ENCODE measurements at regions not wholly inside any gene's neighbourhood (a gene's known extent, or its start where the extent isn't known, plus 50 kb on each side); places are given as distances from the start of the nearest gene placed in this dataset.

GRCh38 chr2:29974086-29974485 is 52.7 kb upstream of the ALK start:
- DNase-seq = no peak

- DNase-seq = no peak
Measured at GRCh38 chr2:29977284-29977683, 55.9 kb upstream of the ALK start.

- DNase-seq = no peak
Measured at GRCh38 chr2:29981402-29981801, 60.0 kb upstream of the ALK start.

- no peak for DNase-seq
Measured at GRCh38 chr2:29983308-29983707, 61.9 kb upstream of the ALK start.

- no peak for DNase-seq
Measured at GRCh38 chr2:29987146-29987545, 65.8 kb upstream of the ALK start.

- peak; percentile 63 for DNase-seq
Measured at GRCh38 chr2:29990129-29990528, 68.7 kb upstream of the ALK start.

GRCh38 chr2:29991086-29991485 is 69.7 kb upstream of the ALK start:
- no peak for DNase-seq

- no peak for DNase-seq
Measured at GRCh38 chr2:29995241-29995640, 73.9 kb upstream of the ALK start.

- DNase-seq = no peak
Measured at GRCh38 chr2:30003128-30003527, 81.7 kb upstream of the ALK start.

- no peak for DNase-seq
Measured at GRCh38 chr2:30022444-30023071, 101.2 kb upstream of the ALK start.

GRCh38 chr2:30024281-30024680 is 102.9 kb upstream of the ALK start:
- no peak for DNase-seq

GRCh38 chr2:30026091-30027055 is 105.0 kb upstream of the ALK start:
- DNase-seq = peak; percentile 43

GRCh38 chr2:30029804-30030203 is 108.4 kb upstream of the ALK start:
- DNase-seq = no peak

- DNase-seq = no peak
Measured at GRCh38 chr2:30030361-30030760, 109.0 kb upstream of the ALK start.

- DNase-seq = no peak
Measured at GRCh38 chr2:30031184-30031583, 109.8 kb upstream of the ALK start.

- DNase-seq = no peak
Measured at GRCh38 chr2:30034052-30034775, 112.6 kb upstream of the YPEL5 start.

GRCh38 chr2:30037016-30037415 is 109.8 kb upstream of the YPEL5 start:
- DNase-seq = no peak

GRCh38 chr2:30038419-30038818 is 108.4 kb upstream of the YPEL5 start:
- no peak for DNase-seq

- DNase-seq = peak; percentile 31
Measured at GRCh38 chr2:30039101-30039500, 107.7 kb upstream of the YPEL5 start.

GRCh38 chr2:30040147-30040546 is 106.7 kb upstream of the YPEL5 start:
- no peak for DNase-seq

GRCh38 chr2:30041884-30042283 is 104.9 kb upstream of the YPEL5 start:
- DNase-seq = no peak

GRCh38 chr2:30046396-30046795 is 100.4 kb upstream of the YPEL5 start:
- DNase-seq = no peak

- no peak for DNase-seq
Measured at GRCh38 chr2:30046979-30047378, 99.8 kb upstream of the YPEL5 start.
